GM19463 (cell line): ENCODE measurements at regions not wholly inside any gene's neighbourhood (a gene's known extent, or its start where the extent isn't known, plus 50 kb on each side); places are given as distances from the start of the nearest gene placed in this dataset.

Experiments used
- ATAC-seq: cut with Tn5 transposase; IDR thresholded peaks from one replicate; pipeline ENCODE4 v1.9.1; 2021; ENCODE audit warnings: mild to moderate bottlenecking, moderate library complexity; ENCODE audit not compliant: unreplicated experiment

DNA sequence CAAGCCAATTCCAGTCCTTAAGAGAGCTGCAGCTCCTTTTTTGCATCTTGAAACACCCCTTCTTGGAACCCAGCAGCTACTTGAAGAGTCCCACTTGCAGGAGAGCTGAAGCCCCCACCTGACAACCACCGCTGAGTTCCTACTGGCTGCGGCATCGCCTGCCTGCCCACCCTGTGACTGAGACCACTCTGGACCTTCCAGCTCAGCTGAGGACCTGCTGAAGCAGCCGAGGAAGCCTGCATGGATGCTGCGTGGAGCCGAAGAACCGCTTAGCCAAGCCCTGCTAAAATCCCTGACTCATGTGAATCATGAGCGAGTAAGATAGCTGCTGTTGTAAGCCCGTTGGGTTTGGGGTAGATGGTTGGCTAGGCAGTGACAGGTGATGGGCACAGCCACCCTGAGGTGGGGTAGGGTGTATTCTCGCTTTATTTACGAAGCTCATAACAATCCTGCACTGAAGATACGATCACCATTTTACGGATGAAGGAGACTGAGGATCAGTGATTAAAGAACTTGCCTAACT, 78.4 kb downstream of the INHBB start:
- ATAC-seq = no peak

DNA sequence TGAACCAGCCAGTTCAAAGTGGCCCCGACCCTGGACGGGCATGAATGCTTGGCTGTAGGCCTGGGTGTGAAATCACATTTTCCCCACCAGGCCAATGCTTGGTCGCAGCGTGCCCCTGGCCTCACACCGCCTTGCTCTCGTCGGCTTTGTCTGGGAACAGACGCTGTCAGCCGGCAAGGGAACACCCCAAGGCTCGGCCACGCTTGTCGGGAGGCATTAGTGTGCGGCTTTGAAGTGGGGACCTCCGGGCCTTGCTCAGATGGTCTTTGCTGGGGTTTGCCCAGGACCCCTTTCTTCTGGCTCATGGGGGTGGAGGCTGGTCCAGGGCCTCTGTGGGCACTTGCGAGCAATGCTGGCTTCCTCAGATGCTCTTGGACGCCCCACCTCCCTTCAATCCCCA, 79.1 kb downstream of the INHBB start:
- ATAC-seq = no peak

GRCh38 chr2:120428748-120429147, 82.8 kb downstream of the INHBB start:
- ATAC-seq = no peak

DNA sequence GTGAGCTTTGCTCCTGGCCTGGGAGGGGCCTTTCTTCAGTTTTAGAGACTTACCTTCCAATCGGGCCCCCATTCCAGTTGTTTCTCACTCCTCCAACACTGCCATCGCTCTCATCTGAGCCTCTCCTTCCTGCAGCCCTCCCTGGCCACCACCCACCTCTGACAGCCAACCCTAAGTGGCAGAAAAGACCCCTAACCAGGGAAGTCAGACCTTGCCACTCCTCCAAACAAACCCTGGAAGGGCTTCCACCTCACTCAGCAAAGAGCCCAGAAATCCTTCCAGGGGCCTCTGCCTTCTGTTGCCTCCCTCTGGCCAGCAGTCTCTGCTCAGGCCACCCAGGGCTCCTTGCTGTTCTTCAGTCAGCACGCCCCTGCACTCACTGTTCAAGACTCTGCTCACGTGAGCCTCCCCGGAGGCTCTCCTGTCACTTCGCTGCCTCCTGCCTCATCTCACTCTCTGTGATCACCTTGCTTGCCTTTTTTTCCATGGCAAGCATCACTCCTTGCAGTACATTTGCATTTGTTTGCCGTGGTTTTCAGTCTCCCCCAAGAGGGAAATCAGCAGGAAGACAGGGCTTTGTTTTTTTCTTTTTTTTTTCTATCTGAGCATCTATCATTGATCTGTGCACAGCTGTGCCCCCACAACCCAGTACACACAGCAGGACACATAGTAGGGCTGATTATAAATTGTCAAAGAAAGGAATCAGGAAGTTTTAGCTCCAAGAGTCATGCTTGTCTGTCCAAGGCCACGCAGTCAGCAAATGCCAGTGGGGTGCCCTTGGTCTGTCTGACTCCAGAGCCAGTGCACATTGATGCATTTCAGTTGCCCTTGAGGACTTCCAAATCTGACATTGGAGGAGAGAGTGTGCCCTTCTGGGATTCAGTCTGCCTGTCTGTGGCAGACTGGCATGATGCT, 83.9 kb downstream of the INHBB start:
- ATAC-seq = no peak

DNA sequence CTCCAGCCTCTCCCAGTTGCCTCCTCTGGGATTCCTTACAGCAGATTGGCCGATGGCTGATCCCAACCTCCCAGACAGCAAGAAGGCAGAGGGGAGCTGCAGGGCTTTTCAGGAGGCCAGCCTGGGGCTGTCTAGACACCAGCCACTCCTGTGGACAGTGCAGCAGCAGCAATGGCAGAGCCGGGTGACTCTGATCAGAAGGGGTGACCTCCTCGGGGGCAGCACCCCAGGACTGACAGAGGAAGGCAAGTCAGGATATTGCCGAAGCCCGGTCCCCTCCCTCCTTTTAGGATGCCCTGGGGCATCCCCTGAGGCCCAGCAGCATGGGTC, 84.5 kb downstream of the INHBB start:
- ATAC-seq = no peak

GRCh38 chr2:120430957-120431356, 85.0 kb downstream of the INHBB start:
- ATAC-seq = no peak

DNA sequence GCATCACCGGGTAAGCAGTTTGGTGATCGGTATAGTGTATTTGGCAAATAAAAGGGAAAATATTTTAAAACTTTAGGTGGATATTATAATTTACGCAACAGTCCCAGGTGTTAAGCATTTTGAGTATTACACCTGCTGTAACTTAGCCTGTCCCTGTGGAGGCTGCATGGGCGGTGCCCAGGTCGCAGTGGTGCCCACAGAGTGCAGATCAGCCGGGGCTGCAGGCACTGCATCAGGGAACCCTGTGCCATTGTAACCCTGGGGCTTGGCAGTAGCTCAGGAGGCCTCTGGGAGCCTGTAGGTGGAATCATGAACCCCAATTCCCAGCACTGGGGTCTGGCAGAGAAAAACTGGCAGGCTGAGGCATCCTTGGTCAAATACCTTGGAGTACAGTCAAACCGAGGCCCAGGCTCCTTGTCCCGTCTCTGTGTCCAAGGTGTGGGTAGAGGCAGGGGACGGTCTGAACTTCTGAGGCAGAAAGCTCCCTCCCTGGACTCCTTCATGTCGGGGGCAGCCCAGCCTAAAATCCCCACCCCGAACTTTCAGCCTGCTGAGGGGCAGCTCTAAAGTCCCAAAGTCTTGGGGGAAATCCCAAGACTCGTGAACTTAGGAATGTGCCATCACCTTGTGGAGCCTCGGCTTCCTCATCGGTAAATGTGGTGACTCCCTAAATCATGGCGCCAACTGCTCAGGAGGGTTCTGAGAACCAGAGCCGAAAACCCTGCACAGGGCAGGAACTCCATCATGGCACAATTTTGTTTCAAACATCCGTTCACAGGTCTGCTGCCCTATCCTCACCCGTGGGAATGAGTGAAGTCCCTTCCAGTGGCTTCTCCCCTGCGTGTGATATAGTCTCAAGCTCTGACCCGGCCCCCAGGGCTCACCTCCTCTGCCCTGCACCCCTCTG, 85.7 kb downstream of the INHBB start:
- ATAC-seq = no peak

DNA sequence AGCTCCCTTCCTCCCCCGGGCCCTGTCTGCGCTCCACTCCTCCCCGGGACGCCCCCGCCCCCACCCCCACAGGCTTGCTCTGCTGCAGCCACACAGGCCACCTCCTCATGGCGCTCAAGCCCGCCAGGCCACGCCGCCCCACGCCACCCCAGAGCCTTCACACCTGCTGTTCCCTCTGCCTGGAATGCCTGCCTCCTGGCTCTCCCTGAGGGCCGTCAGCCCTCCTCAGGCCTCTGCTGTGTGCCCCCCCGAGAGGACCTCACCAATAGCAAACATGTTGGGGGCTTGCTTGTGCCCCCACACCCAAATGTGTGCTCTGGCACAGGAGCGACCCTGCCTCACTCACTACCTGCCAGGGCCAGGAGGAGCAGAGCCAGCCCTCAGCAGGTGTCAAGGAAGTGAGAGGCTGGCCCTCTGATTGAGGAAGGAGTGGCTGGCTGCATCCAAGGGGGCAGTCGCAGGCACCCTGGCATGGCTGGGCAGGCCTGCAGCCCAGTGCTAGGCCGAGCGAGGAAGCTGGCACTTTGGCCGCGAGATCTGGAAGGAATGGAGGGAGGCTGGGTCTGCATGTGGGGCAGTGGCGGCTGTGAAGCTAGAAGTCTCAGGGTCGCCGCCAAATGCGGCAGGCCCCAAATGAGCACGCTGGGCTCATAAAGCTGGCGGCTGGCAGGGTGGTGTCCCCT, 86.5 kb downstream of the INHBB start:
- no peak for ATAC-seq

- no peak for ATAC-seq
These were observed 87.3 kb downstream of the INHBB start for GRCh38 chr2:120432976-120433815.

- ATAC-seq = no peak
These were observed 87.9 kb downstream of the INHBB start for GRCh38 chr2:120433816-120434290.

- ATAC-seq = no peak
These were observed 88.8 kb downstream of the INHBB start for GRCh38 chr2:120434492-120435308.

DNA sequence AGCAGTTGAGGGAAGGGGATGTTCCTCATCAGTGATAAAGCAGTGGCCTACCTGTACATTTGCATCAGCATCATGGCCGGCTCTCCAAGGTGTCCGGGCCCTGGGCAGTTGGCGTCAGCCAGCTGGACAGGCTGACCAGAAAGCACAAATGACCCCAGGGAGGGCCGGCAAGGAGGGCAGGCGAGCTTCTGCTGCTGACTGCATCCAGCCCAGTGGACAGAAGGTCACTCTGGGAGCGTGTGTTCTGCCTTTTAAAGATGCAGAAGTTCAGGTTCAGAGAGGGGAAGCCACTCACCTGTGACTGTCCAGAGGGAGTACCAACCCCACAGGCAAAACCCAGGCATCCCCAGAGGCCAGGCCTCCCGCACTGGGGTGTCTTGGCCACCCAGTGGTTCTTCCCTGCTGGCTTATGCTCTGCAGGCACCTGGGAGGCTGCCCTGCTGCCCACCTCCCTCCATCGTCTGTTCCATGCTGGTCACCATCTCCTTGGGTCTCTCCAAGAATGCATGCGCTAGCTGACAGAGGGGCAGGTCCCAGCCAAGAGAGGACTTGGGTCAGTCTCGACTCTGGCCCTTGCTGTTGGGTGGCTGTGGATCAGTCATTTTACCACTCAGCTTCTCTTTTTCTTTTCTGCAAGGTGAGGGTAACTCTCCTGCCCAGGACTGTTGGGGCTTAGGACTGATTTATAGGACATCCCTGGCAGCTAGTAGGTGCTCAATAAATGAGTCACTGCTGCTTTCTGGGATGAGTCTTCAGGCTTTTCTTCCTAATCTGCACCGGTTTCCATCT, 89.9 kb downstream of the INHBB start:
- no peak for ATAC-seq

- ATAC-seq = no peak
These were observed 90.5 kb downstream of the INHBB start for GRCh38 chr2:120436460-120436739.

- no peak for ATAC-seq
These were observed 91.1 kb downstream of the INHBB start for GRCh38 chr2:120436885-120437603.

DNA sequence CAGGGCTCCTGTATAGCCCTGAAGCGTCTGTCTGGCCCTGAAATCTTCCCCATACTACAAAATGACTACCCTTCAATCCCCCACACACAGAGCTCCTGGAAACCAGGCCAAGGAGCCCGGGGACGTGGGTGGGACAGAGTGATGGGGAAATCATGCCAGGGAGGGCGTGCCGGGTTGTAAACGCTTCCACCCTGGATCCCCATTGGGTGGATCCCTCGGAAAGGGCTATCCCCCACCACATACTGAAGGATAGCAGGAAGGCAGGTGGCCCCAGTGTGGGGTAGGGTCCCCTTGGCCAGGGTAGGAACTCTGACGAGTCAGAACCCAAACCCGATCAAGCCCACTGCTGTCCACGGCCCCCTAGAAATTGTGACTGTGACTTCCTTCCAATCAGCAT, 91.7 kb downstream of the INHBB start:
- ATAC-seq = no peak

DNA sequence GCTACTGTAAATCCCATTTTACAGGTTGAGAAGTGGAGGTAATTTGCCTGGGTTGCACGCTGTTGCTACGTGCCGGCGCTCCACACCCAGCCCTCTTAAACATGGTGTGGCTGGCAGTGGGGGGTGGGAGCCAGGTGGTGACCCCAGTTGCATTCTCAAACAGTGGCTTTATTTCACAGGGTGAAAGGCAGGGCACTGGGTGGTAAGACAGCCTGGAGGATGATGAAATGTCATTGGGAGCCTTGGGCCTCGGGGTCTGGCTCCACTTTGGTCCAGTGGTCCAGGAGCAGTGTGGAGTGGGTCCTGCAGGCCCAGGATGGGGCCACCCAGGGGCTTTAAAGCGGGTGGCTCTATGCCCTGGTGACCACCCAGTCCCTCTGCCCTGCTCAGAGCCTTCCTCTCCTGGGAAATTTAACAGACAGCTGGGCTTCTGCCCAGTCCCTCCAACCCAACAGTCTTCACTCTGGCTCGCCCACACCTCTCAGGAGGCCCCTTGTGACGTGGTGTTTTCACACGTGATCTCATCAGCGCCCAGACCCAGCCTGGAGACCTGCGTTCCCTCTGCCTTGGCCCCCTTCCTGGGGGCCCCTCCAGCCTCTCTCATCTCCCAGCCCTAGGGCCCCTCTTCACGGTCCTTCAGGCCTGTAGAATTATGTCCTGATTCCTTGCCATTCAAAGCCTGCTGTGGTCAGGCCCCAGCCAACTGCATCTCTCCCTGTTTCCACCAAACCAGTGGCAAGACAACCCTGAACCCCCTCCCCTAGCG, 92.5 kb downstream of the INHBB start:
- ATAC-seq = no peak

GRCh38 chr2:120439067-120439368, 93.1 kb downstream of the INHBB start:
- ATAC-seq = no peak
